H1 (cell line): ENCODE measurements at regions not wholly inside any gene's neighbourhood (a gene's known extent, or its start where the extent isn't known, plus 50 kb on each side); places are given as distances from the start of the nearest gene placed in this dataset.

Source experiments
- CBX8 ChIP-seq: fragments of 300-800, 300-1000 bp; sonication (generic); IDR thresholded peaks from 2 replicates; pipeline ENCODE4 v1.7.1; 2016; ENCODE audit warnings: low read depth, low read length, borderline replicate concordance
- RXRA ChIP-seq: IDR thresholded peaks from 2 replicates; pipeline ENCODE4 v1.6.1; 2011; ENCODE audit warnings: low read depth, mild to moderate bottlenecking, low read length, moderate library complexity; ENCODE audit not compliant: insufficient read depth
- TAF7 ChIP-seq: optimal IDR thresholded peaks from 2 replicates; pipeline ENCODE3; 2011; ENCODE audit warnings: low read depth, mild to moderate bottlenecking, inconsistent platforms, low read length, moderate library complexity, borderline replicate concordance

GRCh38 chr13:81395368-81395767 lies 1054.4 kb upstream of the SPRY2 start (continued):
- TF ChIP-seq CBX8 (no peak), RXRA (no peak), TAF7 (no peak)
- TF ChIP-seq, all 59 proteins: peak for 0
